Astrocyte of the spinal cord (primary cell): ENCODE measurements at regions not wholly inside any gene's neighbourhood (a gene's known extent, or its start where the extent isn't known, plus 50 kb on each side); places are given as distances from the start of the nearest gene placed in this dataset.
"Not testable (repeated sequence)": the region's sequence is repeated elsewhere in the genome, so short reads cannot be mapped to it uniquely, and the experiment has no call there.

ENCODE experiments used
- DNase-seq: peaks from one replicate; pipeline ENCODE4 v3.0.0; 2011; ENCODE audit warnings: low read depth, low spot score
- H3K4me3 ChIP-seq: 2 replicates; pipeline ENCODE4 v1.5.1; 2011; ENCODE audit warnings: low read depth, mild to moderate bottlenecking, low read length, moderate library complexity
- CTCF ChIP-seq: IDR thresholded peaks from 2 replicates; pipeline ENCODE4 v1.5.1; 2012; ENCODE audit warnings: low read depth, mild to moderate bottlenecking, low read length, inconsistent platforms
- in situ Hi-C: cut with HindIII; loops from 2 replicates; pipeline ENCODE4 v1.10.0; 2017; ENCODE audit warnings: low sequenced_read_pairs

GRCh38 chr2:49621016-49621415 is 466.7 kb upstream of the FSHR start:
- H3K4me3 ChIP-seq = no peak overlapping the region
- no peak for DNase-seq
- in situ Hi-C loops = no loop called here
- no peak for TF ChIP-seq CTCF

GRCh38 chr2:49619804-49620203 is 465.5 kb upstream of the FSHR start:
- no peak for DNase-seq
- H3K4me3 ChIP-seq = no peak overlapping the region
- in situ Hi-C loops = no loop called here
- TF ChIP-seq CTCF = no peak

- in situ Hi-C loops = no loop called here
- no peak for TF ChIP-seq CTCF
- H3K4me3 ChIP-seq = no peak overlapping the region
- no peak for DNase-seq
Observed at GRCh38 chr2:49618491-49618890, 464.2 kb upstream of the FSHR start.

GRCh38 chr2:49616800-49617199 is 462.5 kb upstream of the FSHR start:
- H3K4me3 ChIP-seq = no peak overlapping the region
- in situ Hi-C loops = no loop called here
- peak; percentile 21 for TF ChIP-seq CTCF
- DNase-seq = peak; percentile 3

- in situ Hi-C loops, DNase-seq, H3K4me3 ChIP-seq: not testable (repeated sequence)
Observed at GRCh38 chr2:49611796-49612195, 457.5 kb upstream of the FSHR start.

DNA sequence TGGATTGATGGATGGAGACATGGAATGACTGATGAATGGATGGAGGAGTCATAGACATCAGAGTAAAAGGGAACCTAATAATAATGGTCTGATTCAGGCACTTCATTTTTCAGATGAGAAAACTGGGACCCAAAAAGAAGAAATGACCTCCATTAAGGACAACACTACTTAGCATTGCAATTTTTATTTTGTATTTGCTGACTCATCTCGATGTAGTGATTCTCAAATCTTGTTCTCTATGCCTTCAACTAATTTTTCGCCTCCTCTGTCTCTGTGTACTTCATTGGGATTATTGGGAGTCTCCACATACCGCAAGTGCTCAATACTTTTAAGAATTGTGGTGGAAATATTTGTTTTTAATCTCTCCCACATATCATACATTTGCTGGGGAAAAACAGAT is 446.2 kb upstream of the FSHR start:
- DNase-seq = no peak
- TF ChIP-seq CTCF = no peak
- no peak overlapping the region for H3K4me3 ChIP-seq
- in situ Hi-C loops = no loop called here

GRCh38 chr2:49598231-49598630 is 443.9 kb upstream of the FSHR start:
- no peak for TF ChIP-seq CTCF
- no peak overlapping the region for H3K4me3 ChIP-seq
- in situ Hi-C loops = no loop called here
- no peak for DNase-seq
